ENCODE measurements at regions not wholly inside any gene's neighbourhood (a gene's known extent, or its start where the extent isn't known, plus 50 kb on each side); places are given as distances from the start of the nearest gene placed in this dataset.

DNA sequence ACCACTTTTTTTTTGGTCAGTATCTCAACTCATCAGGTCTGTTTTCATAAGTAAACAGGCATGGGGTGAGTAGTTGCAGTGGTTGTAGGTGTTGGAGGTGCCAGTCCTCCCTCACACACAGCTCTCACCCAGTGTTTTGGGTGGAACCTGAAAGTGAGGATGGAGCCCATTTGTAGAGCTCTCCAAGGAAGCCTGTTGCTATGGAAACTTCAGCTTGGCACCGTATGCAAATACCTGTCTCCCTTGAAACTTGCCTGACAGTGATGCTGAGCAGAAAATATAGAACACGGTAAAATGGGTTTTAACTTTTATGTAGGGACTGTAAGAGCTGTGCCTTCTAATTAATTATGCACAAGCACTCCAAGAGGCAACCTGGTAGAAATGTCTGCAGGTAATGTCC is 214.1 kb downstream of the AJAP1 start:
- DNase-seq (ENCODE audit: low spot score) = no peak

DNA sequence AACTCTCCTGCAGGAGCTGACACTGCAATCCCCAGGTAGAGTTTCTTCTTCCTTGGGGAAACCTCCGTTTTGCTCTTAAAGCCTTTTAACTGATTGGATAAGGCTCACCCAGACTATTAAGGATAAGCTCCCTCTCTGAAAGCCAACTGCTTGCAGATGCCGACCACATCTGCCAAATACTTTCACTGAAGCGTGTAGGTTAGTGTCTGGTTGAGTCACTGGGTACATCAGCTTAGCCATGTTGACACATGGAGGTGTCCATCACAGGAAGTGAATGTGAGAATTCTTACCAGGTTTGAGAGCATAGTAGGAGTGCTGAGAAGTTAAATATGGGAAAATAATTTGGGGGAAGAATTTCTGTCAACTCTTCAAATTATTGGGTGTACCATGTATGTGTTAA is 202.0 kb downstream of the AJAP1 start:
- DNase-seq (ENCODE audit: low spot score) = no peak

DNA sequence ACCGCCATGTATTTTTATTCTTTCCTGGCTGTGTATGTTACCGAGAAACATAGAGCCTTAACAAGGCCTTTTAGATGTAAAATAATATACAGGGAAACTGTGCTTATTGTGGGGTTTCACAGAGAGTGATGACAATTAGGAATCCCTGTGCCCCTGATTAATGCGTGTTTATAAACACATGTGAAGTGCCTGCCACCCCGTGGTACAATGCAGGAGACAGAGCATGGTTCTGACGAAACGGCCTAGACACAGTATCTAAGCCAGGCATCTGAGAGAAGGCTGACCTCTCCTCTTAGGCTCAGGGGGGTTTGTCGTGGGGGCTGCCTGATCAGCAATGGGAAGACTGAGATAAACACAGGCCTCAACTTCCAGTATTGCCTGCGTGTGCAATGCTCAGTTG is 200.0 kb downstream of the AJAP1 start:
- DNase-seq (ENCODE audit: low spot score) = no peak

DNA sequence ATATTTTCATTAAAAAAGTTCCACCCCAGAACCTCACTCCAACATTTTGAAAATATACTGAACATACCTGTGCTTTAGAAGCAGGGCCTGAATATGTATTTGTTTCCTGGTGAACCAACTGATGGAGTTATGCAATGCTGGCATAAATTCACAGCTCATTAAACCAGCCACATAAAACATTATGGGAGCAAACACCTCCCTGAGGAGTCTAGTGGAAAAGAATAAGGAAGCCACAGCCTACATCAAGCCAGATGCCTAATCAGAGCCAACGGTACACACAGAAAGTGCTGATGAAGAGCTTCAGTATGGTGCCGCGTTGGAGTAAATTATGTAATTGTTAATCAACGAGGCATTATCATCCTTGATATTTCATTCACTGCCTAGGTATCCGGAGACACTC is 199.5 kb downstream of the AJAP1 start:
- no peak for DNase-seq (ENCODE audit: low spot score)

DNA sequence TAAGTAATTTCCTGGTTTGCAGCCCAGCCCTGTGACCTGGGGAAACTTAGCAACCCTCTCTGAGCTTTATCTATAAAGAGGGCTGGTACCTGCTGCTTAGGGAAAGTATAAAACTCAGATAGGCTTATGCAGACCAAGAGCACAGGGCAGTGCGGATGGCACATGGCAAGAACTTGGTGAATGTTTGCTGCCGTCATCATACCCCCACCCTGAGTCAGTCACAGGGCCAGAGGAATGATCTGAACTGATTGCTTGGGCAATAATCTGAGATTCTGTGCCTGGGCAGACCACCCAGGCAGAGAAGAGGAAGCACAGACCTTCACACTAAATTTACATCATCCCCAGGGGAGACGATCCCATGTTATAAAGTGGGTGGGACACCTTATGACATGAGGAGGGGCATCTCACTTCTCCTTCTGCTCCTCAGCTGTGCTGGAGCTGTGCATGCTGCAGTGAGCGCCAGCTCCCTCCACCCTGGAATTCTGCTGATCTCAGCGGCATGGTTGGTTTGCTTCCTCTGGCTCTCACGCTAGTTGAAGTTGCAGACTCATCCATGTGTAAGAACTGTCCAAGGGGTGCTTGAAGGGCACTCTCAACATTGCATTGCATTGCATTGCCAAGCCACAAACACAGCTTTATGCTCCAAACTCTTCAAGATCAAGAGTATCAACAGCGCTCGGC is 197.1 kb downstream of the AJAP1 start:
- DNase-seq (ENCODE audit: low spot score) = no peak

DNA sequence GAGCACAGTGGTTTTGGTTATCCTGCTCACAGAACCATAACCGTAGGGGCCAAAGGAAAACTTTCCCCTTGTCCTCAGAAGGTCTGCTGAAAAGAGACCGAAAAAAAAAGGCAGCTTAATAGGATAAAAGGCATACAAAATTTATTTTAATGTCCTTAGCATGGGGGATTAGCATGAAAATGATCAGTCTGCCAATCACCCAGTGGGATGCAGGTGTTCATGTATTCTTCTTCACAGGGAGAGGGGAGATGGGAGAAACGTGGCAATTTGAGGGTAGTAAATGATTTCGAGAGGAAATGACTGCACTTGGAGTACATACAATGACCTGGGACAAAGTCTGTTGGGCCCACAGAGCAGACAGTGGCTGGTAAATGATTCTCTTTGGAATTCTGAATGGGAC is 194.0 kb downstream of the AJAP1 start:
- no peak for DNase-seq (ENCODE audit: low spot score)

DNA sequence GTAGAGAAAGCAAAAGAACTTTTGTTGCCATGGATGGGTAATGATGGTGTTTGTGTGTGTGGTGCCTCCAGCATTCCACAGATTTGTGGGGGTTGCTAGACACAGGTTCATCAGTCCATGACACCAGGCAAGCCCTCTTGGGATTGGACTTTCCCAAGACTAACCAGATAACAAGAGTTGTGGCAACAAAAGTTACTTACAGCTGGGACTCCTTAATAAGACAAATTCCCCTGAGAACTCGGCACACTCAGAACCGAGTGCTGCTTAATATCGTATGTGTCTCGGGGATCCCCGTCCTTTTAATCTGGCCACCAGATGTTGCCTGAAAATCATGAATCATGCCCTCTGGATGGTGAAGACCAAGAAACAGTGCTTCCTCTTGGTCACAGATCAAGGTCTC is 193.3 kb downstream of the AJAP1 start:
- no peak for DNase-seq (ENCODE audit: low spot score)
